OCI-LY1 (cell line): ENCODE measurements at regions not wholly inside any gene's neighbourhood (a gene's known extent, or its start where the extent isn't known, plus 50 kb on each side); places are given as distances from the start of the nearest gene placed in this dataset.

ENCODE experiments used
- H2AFZ ChIP-seq: fragments of 200-600 bp; sonication (generic), shearing (Covaris generic); 2 replicates; pipeline ENCODE4 v1.6.0; 2014; ENCODE audit warnings: antibody characterized with exemption, mild to moderate bottlenecking, low read length
- H3F3A ChIP-seq: fragments of 200-600 bp; sonication (generic), shearing (Covaris generic); 2 replicates; pipeline ENCODE4 v1.6.0; 2014; ENCODE audit warnings: mild to moderate bottlenecking, antibody characterized with exemption, low read length, moderate library complexity; ENCODE audit not compliant: insufficient read depth
- H3K27ac ChIP-seq: fragments of 200-600 bp; sonication (generic); 2 replicates; pipeline ENCODE4 v1.5.1; 2014; ENCODE audit warnings: low read length, mixed run types, mild to moderate bottlenecking, low read depth; ENCODE audit not compliant: poor library complexity, severe bottlenecking
- H3K27me3 ChIP-seq: fragments of 200-600 bp; sonication (generic); 2 replicates; pipeline ENCODE4 v1.6.0; 2014; ENCODE audit warnings: antibody characterized with exemption, mild to moderate bottlenecking, low read length, moderate library complexity; ENCODE audit not compliant: insufficient read depth
- H3K36me3 ChIP-seq: fragments of 200-600 bp; sonication (generic); 2 replicates; pipeline ENCODE4 v1.6.1; 2014; ENCODE audit warnings: mild to moderate bottlenecking, antibody characterized with exemption, low read length, moderate library complexity, mixed read lengths; ENCODE audit not compliant: insufficient read depth
- H3K4me1 ChIP-seq: fragments of 200-600 bp; sonication (generic); 2 replicates; pipeline ENCODE4 v1.5.1; 2014; ENCODE audit warnings: mild to moderate bottlenecking, low read length, moderate library complexity; ENCODE audit not compliant: insufficient read depth, severe bottlenecking
- H3K4me2 ChIP-seq: fragments of 200-600 bp; sonication (generic), shearing (Covaris generic); 2 replicates; pipeline ENCODE4 v1.6.1; 2014; ENCODE audit warnings: low read length
- H3K4me3 ChIP-seq: fragments of 200-600 bp; sonication (generic); 2 replicates; pipeline ENCODE4 v1.5.1; 2014; ENCODE audit warnings: low read length, low read depth, mild to moderate bottlenecking, mixed read lengths; ENCODE audit not compliant: poor library complexity, severe bottlenecking
- H3K79me2 ChIP-seq: fragments of 200-600 bp; shearing (Covaris generic); 2 replicates; pipeline ENCODE4 v1.6.1; 2016; ENCODE audit warnings: mixed run types, low read length, mixed read lengths; ENCODE audit not compliant: insufficient read depth
- H3K9ac ChIP-seq: fragments of 200-600 bp; sonication (generic), shearing (Covaris generic); 2 replicates; pipeline ENCODE4 v1.6.1; 2014; ENCODE audit warnings: mild to moderate bottlenecking, low read length, mixed read lengths
- H3K9me2 ChIP-seq: fragments of 200-600 bp; sonication (generic), shearing (Covaris generic); 2 replicates; pipeline ENCODE4 v1.6.1; 2014; ENCODE audit warnings: low read depth, mild to moderate bottlenecking, low read length, mixed read lengths
- H3K9me3 ChIP-seq: fragments of 200-600 bp; shearing (Covaris generic); 2 replicates; pipeline ENCODE4 v1.6.1; 2014; ENCODE audit warnings: low read length, mixed read lengths
- H4K20me1 ChIP-seq: fragments of 200-600 bp; sonication (generic), shearing (Covaris generic); 2 replicates; pipeline ENCODE4 v1.6.0; 2016; ENCODE audit warnings: mild to moderate bottlenecking, low read length; ENCODE audit not compliant: insufficient read depth
- CTCF ChIP-seq: fragments of 200-600 bp; sonication (generic), shearing (Covaris generic); IDR thresholded peaks from 2 replicates; pipeline ENCODE4 v1.5.1; 2017; ENCODE audit warnings: mild to moderate bottlenecking, antibody characterized with exemption, low read length, moderate library complexity, mixed read lengths
- EZH2 ChIP-seq: fragments of 200-600 bp; sonication (generic), shearing (Covaris generic); IDR thresholded peaks from 2 replicates; pipeline ENCODE4 v1.8.0; 2017; ENCODE audit warnings: borderline replicate concordance, mixed run types, mild to moderate bottlenecking, antibody characterized with exemption, low read length, moderate library complexity, mixed read lengths

GRCh38 chr2:146666340-146666739, 1178.5 kb upstream of the ACVR2A start:
- Histone ChIP-seq H3K4me1 (no peaks in the 10 kb centered on the region), H3K27me3 (no peaks in the 10 kb centered on the region), H3K4me3 (no peak overlapping the region), H4K20me1 (no peaks in the 10 kb centered on the region), H3K79me2 (no peaks in the 10 kb centered on the region), H3K36me3 (no peaks in the 10 kb centered on the region), H3K9ac (no peak overlapping the region), H3K9me3 (no peaks in the 10 kb centered on the region), H2AFZ (no peak overlapping the region), H3F3A (no peaks in the 10 kb centered on the region), H3K9me2 (no peaks in the 10 kb centered on the region), H3K27ac (no peak overlapping the region), H3K4me2 (no peak overlapping the region)
- no peak for TF ChIP-seq CTCF
- no peak for TF ChIP-seq EZH2

GRCh38 chr2:146665800-146666199, 1179.0 kb upstream of the ACVR2A start:
- Histone ChIP-seq H4K20me1 (no peaks in the 10 kb centered on the region), H3K9me2 (no peaks in the 10 kb centered on the region), H3K4me1 (no peaks in the 10 kb centered on the region), H3K9ac (no peak overlapping the region), H3K9me3 (no peaks in the 10 kb centered on the region), H2AFZ (no peak overlapping the region), H3K79me2 (no peaks in the 10 kb centered on the region), H3K27ac (no peak overlapping the region), H3K4me3 (no peak overlapping the region), H3K4me2 (no peak overlapping the region), H3F3A (no peaks in the 10 kb centered on the region), H3K36me3 (no peaks in the 10 kb centered on the region), H3K27me3 (no peaks in the 10 kb centered on the region)
- TF ChIP-seq CTCF (no peak), EZH2 (no peak)

GRCh38 chr2:146661473-146662096, 1183.2 kb upstream of the ACVR2A start:
- H4K20me1 ChIP-seq: no peaks in the 10 kb centered on the region
- TF ChIP-seq EZH2 (no peak), CTCF (peak; percentile 70)
- no peak overlapping the region for H2AFZ ChIP-seq
- no peak overlapping the region for H3K9ac ChIP-seq
- no peaks in the 10 kb centered on the region for H3K36me3 ChIP-seq
- H3K9me3 ChIP-seq: no peaks in the 10 kb centered on the region
- H3K4me2 ChIP-seq: no peak overlapping the region
- no peaks in the 10 kb centered on the region for H3K27me3 ChIP-seq
- no peak overlapping the region for H3K4me3 ChIP-seq
- H3K4me1 ChIP-seq: no peaks in the 10 kb centered on the region
- no peaks in the 10 kb centered on the region for H3K79me2 ChIP-seq
- H3K27ac ChIP-seq: no peak overlapping the region
- no peaks in the 10 kb centered on the region for H3K9me2 ChIP-seq
- no peaks in the 10 kb centered on the region for H3F3A ChIP-seq
